HS-5 (cell line): ENCODE measurements at regions not wholly inside any gene's neighbourhood (a gene's known extent, or its start where the extent isn't known, plus 50 kb on each side); places are given as distances from the start of the nearest gene placed in this dataset.

Experiments
- DNase-seq: peaks from one replicate; pipeline ENCODE4 v3.0.0-alpha.2; 2012; ENCODE audit warnings: low read depth

DNA sequence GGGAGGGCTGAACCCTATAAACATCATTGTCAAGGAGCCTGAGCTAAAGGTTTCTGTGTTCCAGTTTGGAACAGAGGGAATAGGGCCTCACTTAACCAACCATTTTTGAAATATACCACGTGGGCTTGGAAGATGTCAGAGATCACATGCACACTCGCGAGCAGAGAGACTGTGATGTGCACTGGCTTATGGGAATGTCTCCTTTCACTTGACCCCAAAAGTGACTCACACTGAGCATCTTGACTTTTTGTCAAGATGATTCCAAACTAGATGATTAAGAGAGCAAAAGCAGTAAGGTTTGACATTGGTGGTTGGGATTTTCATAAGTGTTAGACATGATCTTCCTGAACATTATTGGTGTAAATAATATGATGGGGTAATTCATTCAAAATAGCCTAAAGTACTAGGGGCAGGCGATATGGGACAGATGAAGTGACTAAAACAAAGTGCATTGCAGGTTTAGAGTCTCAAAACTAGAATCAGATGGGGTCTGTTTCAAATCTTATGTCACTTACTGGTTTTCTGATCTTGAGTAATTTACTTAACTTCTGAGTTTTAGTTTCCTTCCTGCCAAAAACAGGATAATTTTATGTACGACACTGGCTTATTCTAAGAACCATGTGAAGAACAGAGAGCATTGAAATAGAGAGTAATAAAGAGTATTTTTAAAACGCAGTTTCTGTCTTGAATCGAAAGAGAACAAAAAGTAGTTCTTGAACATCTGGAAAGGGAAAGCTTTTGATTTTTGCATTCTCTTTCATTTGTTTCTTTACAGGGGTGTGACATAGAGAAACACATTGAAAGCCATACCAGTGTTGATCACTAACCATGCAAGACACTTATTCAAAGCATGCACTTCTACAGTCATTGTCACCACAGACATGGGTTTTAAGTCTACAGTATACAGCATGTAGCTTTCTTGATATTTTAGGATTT is 383.0 kb downstream of the DIRAS2 start:
- DNase-seq: no peak

DNA sequence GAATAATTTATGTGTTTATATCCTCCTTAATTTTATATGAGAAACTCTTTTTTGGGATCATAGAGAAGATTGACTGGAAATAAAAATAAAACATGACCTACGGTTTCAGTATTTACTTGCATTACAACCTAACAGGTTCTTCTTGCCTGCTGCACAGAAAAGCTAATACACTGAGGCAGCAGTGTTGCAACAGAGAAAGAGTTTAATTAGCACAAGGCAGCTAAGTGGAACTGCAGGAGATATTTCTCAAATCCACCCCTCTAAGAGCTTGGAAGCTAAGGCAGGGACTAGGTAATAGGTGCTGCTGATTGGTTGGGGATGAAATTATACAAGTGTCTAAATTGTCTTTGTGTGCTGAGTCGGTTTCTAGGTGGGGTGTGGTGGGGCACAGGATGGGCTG is 380.9 kb downstream of the DIRAS2 start:
- no peak for DNase-seq

DNA sequence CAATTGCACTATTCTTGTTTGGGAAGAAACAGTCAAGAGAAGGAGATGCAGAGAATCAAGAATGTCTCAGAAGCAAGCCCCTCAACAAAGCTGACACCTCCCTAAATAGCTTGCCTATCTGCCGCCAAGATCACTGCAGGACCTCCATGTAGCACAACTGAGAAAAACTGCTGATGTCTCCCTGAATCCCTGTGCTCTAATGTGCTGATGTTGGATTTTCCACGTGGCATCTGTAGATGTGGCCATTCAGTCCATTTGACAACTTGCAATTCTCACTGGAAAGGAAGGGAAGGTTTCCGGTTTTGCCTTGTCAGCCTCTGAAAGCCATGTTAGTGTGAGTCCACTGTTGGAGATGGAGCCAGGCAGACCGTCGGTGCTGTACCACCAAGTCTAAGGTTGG is 374.0 kb downstream of the DIRAS2 start:
- DNase-seq: no peak

DNA sequence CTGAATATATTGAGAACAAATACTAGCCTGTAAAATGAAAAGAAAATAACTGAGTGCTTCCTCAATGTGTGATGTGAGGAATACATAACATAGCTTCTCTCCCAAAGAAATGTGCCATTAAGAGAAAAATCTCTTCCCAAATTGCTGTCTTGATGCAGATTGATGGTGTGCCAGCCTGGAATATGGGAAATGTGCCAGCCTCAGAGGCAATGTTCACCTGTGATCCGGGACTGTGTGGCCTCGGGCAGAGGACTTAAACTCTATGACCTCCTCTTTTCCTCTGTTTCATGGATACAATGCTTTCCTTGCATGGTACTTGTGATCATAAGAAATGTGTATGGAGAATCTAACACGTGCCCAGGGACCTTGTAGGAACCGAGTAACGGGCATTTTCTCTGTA is 370.9 kb downstream of the DIRAS2 start:
- no peak for DNase-seq

DNA sequence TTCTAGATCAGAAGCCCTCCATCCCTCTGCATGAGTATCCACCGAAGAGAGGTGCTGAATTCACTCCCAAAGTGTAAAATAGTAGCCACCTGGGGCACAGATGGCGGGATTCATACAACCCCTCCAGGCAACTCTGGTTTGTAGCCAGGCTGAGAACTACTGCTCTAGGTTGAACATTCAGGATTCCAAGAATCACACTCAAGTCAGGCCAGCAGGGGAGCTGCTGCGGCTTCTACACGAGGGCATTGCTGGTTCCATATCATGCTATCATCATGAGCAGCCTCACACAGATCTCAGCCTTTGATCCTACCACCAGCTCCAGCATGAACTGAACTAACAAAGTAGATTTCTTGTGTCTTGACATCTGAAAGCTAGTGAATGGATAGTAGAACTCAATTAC is 367.9 kb downstream of the DIRAS2 start:
- DNase-seq: no peak

DNA sequence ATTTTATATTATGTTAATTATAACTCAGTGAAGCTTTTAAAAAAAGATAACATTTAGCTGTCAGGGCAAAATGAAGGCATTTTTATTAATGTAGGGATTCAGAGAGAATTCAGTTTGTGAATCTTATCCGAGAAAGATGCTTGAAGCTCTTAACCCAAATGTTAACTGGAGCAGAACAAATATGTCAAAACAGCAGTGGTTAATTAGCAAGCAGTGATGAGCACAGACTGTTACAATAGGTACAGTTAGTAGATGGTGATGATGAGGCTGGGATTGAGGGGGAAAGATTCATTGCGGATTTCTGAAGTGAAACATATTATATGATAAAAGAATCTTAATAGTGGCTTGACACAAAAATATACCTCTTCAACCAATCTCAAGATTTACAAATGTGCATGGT is 356.7 kb downstream of the DIRAS2 start:
- DNase-seq: no peak

DNA sequence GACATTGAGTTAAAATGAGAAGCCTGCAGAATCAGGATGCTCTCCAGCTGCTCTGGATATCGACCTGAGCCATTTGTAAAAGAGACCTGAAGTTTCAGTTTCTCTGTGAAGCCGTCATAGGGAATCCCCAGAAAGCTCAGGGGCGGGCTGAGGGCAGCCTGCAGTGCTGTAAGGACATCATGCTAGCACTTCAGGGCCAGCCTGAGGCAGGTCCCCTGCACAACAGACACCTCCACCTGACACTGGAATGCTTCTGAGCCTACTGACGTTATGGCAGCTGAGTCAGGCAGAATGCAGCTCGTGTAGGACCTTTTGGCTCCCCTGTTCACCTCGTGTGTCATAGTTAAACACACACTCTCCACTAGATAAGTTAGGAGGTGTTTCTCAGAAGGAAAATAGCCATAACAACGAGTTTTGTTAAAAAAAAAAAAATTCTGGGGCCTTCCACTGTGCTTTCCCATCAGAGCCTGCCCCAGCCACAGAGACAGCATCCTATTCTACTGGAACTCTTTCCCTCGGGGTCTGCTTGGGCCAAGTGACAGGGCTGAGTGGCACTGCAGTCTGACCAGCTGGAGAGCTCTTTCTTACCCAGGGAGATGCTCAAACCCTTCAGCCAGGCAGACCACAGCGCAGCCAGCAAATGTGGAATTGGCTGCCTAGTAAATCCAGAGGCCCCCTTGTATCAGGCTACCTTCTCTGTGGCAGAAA is 354.9 kb downstream of the DIRAS2 start:
- no peak for DNase-seq

- no peak for DNase-seq
Measured at GRCh38 chr9:90288275-90288639, 354.4 kb downstream of the DIRAS2 start.

GRCh38 chr9:90290716-90291485 is 351.7 kb downstream of the DIRAS2 start:
- no peak for DNase-seq

GRCh38 chr9:90296539-90296938 is 346.1 kb downstream of the DIRAS2 start:
- DNase-seq: no peak

GRCh38 chr9:90299968-90300367 is 342.7 kb downstream of the DIRAS2 start:
- DNase-seq: no peak

DNA sequence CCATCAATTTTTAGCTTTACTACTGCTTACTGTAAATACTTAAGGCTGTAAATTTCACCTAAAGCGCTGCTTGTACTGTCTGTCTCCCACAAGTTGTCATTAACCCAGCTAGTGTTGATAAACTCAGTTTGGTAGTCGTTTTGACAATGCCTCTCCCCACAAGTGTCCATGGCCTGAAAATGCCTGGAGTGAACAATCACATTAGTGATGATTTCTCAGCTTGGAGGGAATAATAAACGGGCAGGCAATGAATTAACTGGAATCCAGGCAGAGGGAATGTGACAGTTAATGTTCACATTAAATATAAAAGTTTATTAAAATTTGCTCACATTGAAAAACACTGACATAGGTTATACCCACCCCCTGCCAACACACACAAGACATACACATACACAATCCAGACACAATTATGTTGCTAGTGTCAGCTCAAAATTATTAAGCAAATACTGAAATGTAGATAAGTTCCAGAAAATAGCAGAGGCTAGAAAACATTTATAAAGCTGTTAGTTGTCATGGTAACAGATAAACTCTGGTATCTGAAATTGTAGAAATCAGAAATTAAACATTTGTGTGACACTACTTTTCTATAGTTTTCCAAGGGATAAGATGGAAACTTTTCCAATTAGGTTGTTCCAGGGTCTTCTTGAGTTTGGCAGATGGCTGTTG is 341.9 kb downstream of the DIRAS2 start:
- DNase-seq: no peak

DNA sequence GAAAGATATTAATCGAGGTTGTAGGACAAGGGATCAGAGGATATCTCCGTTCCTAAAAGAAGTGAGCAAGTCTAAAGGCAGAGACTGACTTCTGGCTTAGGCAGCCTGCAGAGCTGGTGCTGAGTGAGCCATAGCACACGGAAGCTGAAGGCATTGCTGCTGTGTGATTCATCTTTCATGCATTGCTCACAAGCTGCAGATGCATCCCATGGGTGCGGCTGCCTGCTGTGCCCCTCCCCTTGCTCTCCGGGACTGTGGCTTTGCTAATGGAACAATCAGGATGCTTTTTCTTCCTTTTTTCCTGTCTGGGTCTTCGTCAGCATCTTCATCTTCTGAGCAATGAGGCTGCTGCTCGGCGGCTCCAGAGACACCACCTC is 341.4 kb downstream of the DIRAS2 start:
- DNase-seq: peak; percentile 81

DNA sequence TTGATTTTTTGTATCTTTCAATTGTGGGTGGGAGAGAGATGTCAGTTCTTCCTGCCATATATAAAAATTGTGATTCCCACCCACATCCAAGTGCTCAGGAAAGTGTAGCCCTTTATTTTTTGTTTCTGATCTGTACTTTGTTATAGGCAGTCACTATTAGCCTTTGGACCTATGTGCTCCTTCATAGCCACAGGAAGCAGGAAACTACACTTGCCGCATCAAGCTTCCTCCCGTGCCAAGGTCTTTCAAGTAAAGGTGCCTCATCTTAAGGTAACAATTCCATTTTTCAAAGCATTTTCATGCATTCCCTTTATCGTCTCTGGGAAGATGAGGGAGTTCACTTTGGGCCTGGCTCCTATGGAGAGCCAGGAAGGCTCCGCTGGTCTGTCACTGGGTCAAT is 339.0 kb downstream of the DIRAS2 start:
- DNase-seq: no peak

GRCh38 chr9:90306158-90306557 is 336.5 kb downstream of the DIRAS2 start:
- DNase-seq: no peak

DNA sequence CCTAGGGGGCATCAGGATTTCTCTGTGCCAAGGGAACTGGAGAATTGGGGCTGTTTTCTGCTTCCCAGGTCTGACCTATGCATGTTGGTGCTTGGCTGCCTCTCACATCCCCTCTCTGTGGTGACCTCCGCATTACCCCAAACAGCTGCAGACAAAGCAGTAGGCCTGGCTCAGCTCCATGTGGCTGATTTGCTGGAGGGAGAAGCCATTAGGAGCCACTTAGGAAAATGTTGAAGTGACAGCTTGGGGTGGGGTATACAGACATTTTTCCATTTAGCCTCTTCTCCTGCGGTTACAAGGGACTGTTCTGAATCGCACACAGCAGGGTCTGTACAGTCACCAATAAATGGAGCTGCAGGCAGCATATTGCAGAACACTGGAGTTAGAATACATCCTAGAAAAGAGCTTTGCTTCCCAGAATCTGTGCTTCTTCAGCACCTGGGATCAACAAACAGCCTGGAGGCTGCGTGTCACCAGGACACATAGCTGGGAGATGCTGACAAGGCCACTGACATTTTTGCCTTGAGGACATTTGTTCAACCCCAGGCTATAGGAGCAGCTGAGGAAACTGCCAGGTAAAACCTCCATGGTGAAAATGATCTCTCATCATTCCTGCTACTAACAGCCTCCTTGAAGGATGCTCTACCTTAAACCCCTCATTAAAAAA is 335.3 kb downstream of the DIRAS2 start:
- DNase-seq: no peak

GRCh38 chr9:90307891-90308290 is 334.7 kb downstream of the DIRAS2 start:
- no peak for DNase-seq

- no peak for DNase-seq
Measured at GRCh38 chr9:90308691-90309090, 333.9 kb downstream of the DIRAS2 start.

- DNase-seq: no peak
Measured at GRCh38 chr9:90309809-90310520, 332.7 kb downstream of the DIRAS2 start.

DNA sequence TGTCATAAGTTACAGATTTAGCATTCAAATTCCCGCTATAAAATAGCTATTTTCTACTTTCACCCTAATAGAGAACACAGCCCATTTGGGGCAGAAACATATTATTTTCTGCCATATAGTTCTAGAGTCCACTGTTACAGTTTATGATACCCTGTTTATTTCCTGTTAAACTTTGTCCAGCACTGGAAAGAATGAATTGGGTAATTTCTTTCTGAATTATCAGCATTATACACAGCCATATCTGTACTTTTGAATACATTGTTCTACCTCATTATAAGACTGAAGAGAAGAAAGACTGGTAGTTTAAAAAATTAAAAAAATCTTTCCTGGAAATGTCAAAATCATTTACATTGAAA is 332.1 kb downstream of the DIRAS2 start:
- DNase-seq: no peak

DNA sequence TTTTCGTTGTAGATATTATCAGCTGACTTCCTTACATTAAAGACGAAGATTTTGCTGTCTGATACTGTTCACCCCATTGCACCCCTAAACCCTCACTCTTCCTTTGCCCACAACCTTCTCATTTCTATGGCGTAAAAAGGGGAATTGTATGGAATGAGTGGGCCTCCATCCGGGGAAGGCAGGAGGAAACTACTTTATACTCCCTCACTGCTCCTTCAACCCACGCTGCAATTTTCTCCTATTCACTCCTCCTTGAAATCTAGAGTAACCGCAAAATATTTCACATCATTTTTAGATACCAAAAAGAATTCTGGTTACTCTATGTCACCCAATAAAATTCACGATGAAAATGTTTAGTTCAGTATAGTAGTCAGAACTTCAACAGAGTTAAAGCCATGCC is 330.8 kb downstream of the DIRAS2 start:
- DNase-seq: no peak
